Dermis microvascular lymphatic vessel endothelial cell (primary cell): ENCODE measurements at regions not wholly inside any gene's neighbourhood (a gene's known extent, or its start where the extent isn't known, plus 50 kb on each side); places are given as distances from the start of the nearest gene placed in this dataset.
A peak's percentile ranks its signal among the peaks of the same experiment; 100 is the strongest.

Experiments
- DNase-seq, 2 donors: peaks; one replicate each; pipeline versions ENCODE4 v3.0.0 to v3.0.0-alpha.2; 2010; ENCODE audit warnings: low read depth in 2 of 2

- no peak for DNase-seq
Observed at GRCh38 chr15:36502509-36502908, 76.9 kb upstream of the CDIN1 start.

- peak in 1 of 2 donors; percentile 21 for DNase-seq
Observed at GRCh38 chr15:36506733-36507356, 72.6 kb upstream of the CDIN1 start.

GRCh38 chr15:36507458-36507857 is 72.0 kb upstream of the CDIN1 start:
- DNase-seq, result no peak

GRCh38 chr15:36511594-36511993 is 67.8 kb upstream of the CDIN1 start:
- DNase-seq, result no peak

- no peak for DNase-seq
Observed at GRCh38 chr15:36517758-36518157, 61.7 kb upstream of the CDIN1 start.

GRCh38 chr15:36519067-36519466 is 60.4 kb upstream of the CDIN1 start:
- no peak for DNase-seq

- no peak for DNase-seq
Observed at GRCh38 chr15:36525430-36525829, 54.0 kb upstream of the CDIN1 start.

GRCh38 chr15:36527235-36528162 is 51.9 kb upstream of the CDIN1 start:
- DNase-seq, result no peak

GRCh38 chr15:36529296-36530011 is 50.0 kb upstream of the CDIN1 start:
- no peak for DNase-seq
